Large intestine (tissue), 3 donors: ENCODE measurements at regions not wholly inside any gene's neighbourhood (a gene's known extent, or its start where the extent isn't known, plus 50 kb on each side); places are given as distances from the start of the nearest gene placed in this dataset.

ENCODE experiments used
- DNase-seq, 2 donors: peaks; one replicate each; pipeline versions ENCODE4 v3.0.0 to v3.0.0-alpha.2; 2013
- H3K27ac ChIP-seq: one replicate; pipeline ENCODE4 v1.5.1; 2013; ENCODE audit warnings: low read length
- H3K27me3 ChIP-seq: 2 replicates; pipeline ENCODE4 v1.6.1; 2013; ENCODE audit warnings: low read length; ENCODE audit not compliant: control insufficient read depth, insufficient read depth
- H3K36me3 ChIP-seq: 2 replicates; pipeline ENCODE4 v1.6.1; 2013; ENCODE audit warnings: low read length; ENCODE audit not compliant: control insufficient read depth, insufficient read depth
- H3K4me1 ChIP-seq: one replicate; pipeline ENCODE4 v1.6.1; 2013; ENCODE audit warnings: low read length; ENCODE audit not compliant: control insufficient read depth, insufficient read depth
- H3K4me3 ChIP-seq: one replicate; pipeline ENCODE4 v1.5.1; 2013; ENCODE audit warnings: low read length
- H3K9me3 ChIP-seq: one replicate; pipeline ENCODE4 v1.6.1; 2013; ENCODE audit warnings: mild to moderate bottlenecking, low read depth, low read length, moderate library complexity; ENCODE audit not compliant: control insufficient read depth
- WGBS: methylation state at CpG from one replicate; pipeline ENCODE4 v1.1.5; 2013; ENCODE audit warnings: low lambda C conversion rate; ENCODE audit not compliant: insufficient coverage; 5-methylcytosine and 5-hydroxymethylcytosine counted together

- Histone ChIP-seq H3K27ac (no peak overlapping the region), H3K27me3 (no peaks in the 10 kb centered on the region), H3K4me3 (no peak overlapping the region), H3K4me1 (no peaks in the 10 kb centered on the region), H3K36me3 (peaks cover 4% of the 10 kb centered on the region), H3K9me3 (no peaks in the 10 kb centered on the region)
- DNase-seq: no peak
- WGBS: no CpG with 5 or more reads among the region's 13 CpGs
These were observed 61.0 kb upstream of the LYVE1 start for GRCh38 chr11:10629411-10630002.

GRCh38 chr11:10628508-10629236 lies 60.2 kb upstream of the LYVE1 start:
- Histone ChIP-seq H3K27ac (no peak overlapping the region), H3K9me3 (no peaks in the 10 kb centered on the region), H3K36me3 (peaks cover 4% of the 10 kb centered on the region), H3K27me3 (no peaks in the 10 kb centered on the region), H3K4me3 (no peak overlapping the region), H3K4me1 (no peaks in the 10 kb centered on the region)
- WGBS: no CpG with 5 or more reads among the region's 10 CpGs
- no peak for DNase-seq

DNA sequence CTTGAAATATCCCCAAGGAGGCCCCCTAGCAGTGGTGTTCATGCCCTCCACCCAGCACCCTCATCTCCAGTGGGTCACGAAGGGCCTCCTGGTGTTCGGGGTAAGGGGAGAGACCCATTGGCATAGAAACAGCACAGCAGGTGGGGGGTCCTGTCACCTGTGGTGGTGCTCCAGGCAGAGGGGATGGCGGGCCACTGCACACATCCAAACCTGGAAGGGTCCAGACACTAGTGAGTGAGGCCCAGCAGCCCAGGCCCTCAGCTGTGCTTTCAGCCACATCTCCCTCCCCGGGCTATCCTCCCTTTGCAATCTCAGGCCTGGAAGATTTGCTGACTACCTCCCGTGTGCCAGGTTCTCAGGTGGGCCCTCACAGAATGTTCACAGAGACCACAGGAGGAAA lies 59.4 kb upstream of the LYVE1 start:
- Histone ChIP-seq H3K4me3 (no peak overlapping the region), H3K36me3 (peaks cover 4% of the 10 kb centered on the region), H3K27ac (no peak overlapping the region), H3K9me3 (no peaks in the 10 kb centered on the region), H3K27me3 (no peaks in the 10 kb centered on the region), H3K4me1 (no peaks in the 10 kb centered on the region)
- no CpG with 5 or more reads among the region's 5 CpGs for WGBS
- no peak for DNase-seq

- Histone ChIP-seq H3K9me3 (no peaks in the 10 kb centered on the region), H3K36me3 (peaks cover 4% of the 10 kb centered on the region), H3K27ac (no peak overlapping the region), H3K4me3 (no peak overlapping the region), H3K4me1 (no peaks in the 10 kb centered on the region), H3K27me3 (no peaks in the 10 kb centered on the region)
- DNase-seq: no peak
- no CpG with 5 or more reads among the region's 7 CpGs for WGBS
These were observed 58.8 kb upstream of the LYVE1 start for GRCh38 chr11:10627291-10627690.

- WGBS: no CpG with 5 or more reads among the region's 13 CpGs
- H3K4me1 ChIP-seq: no peaks in the 10 kb centered on the region
- H3K27me3 ChIP-seq: no peaks in the 10 kb centered on the region
- peaks cover 2% of the 10 kb centered on the region for H3K36me3 ChIP-seq
- H3K4me3 ChIP-seq: no peak overlapping the region
- no peak overlapping the region for H3K27ac ChIP-seq
- H3K9me3 ChIP-seq: no peaks in the 10 kb centered on the region
- DNase-seq: no peak
These were observed 57.5 kb upstream of the LYVE1 start for GRCh38 chr11:10625982-10626311.

DNA sequence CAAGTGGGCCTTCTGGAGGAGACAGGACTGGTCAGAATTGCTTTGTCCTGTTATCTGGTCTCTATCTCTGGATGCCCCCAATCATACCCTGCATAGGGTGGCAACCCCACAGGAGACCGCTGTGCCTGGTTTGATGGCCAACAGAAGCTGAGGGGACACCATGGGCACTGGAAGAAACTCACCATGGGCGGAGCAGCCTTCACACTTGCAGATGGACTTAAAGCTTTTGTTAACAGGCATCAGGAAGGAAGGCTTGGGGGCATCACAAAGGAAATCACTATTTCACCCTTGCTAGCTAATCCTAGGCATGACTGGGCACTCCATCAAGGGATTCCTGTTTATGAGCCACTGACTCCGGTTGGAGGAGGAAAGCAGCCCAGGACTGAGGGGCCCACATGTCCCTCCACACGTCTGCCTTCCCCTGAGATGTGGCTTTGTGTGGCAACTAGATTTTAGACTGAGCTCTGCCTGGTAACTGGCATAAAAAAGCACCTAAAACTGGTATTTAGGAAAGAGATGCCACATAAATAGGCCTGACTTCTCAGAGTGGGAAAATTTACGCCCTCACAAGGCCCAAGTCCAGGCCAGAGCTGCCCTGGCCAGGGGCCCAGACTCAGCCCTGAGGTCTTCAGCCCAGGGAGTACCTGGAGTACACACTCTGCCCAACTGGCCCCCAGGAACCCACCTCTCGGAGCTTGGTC lies 57.0 kb upstream of the LYVE1 start:
- Histone ChIP-seq H3K36me3 (no peaks in the 10 kb centered on the region), H3K4me3 (no peak overlapping the region), H3K27me3 (no peaks in the 10 kb centered on the region), H3K4me1 (no peaks in the 10 kb centered on the region), H3K9me3 (no peaks in the 10 kb centered on the region), H3K27ac (no peak overlapping the region)
- no peak for DNase-seq
- WGBS: no CpG with 5 or more reads among the region's 6 CpGs

- no peaks in the 10 kb centered on the region for H3K9me3 ChIP-seq
- H3K27me3 ChIP-seq: no peaks in the 10 kb centered on the region
- no peak overlapping the region for H3K4me3 ChIP-seq
- no peaks in the 10 kb centered on the region for H3K36me3 ChIP-seq
- H3K27ac ChIP-seq: no peak overlapping the region
- WGBS: no CpG with 5 or more reads among the region's 11 CpGs
- H3K4me1 ChIP-seq: no peaks in the 10 kb centered on the region
- no peak for DNase-seq
These were observed 55.6 kb upstream of the LYVE1 start for GRCh38 chr11:10623797-10624761.

DNA sequence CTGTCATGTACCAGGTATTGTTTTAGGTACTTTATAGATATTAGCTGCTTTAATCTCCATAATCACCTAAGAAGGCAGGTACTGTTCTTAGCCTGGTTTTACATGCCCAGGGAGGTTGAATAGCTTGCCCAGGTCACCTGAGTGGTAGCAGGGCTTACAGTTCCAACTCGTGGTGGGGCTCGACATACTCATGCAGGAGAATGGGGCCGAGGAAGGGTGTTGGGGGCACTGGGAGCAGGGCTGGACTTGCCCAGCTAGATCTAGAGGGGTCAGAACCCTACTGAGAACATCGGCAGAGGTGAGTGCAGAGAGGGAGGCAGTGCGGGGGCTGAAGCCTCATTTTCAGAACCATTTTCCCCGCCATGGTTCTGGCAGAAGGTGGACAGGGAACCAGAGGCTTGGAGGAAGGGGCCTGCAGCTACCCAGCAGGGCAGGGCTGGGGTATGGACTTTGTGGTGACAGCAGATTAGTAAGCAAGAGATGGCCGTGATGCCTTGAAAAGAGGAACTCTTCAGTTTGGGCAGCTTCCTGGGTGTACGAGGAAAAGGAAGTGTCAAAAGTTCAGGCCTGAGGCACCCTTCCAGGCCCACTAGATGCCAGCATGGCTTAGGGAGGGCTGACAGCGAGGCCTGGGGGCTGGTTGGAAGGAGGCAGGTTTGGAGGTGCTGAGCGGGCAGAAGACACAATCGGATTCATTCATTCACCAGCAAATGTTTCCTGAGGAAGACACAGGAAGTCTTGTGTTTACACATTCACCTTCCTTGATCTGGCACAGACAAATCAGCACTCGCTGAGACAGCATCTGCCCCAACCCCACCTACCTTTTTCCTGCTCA lies 54.7 kb upstream of the LYVE1 start:
- H3K4me3 ChIP-seq: no peak overlapping the region
- H3K4me1 ChIP-seq: no peaks in the 10 kb centered on the region
- no peak overlapping the region for H3K27ac ChIP-seq
- no peak for DNase-seq
- no peaks in the 10 kb centered on the region for H3K27me3 ChIP-seq
- no peaks in the 10 kb centered on the region for H3K36me3 ChIP-seq
- no CpG with 5 or more reads among the region's 12 CpGs for WGBS
- H3K9me3 ChIP-seq: no peaks in the 10 kb centered on the region

GRCh38 chr11:10622108-10622507 lies 53.6 kb upstream of the LYVE1 start:
- DNase-seq: no peak
- no peaks in the 10 kb centered on the region for H3K36me3 ChIP-seq
- H3K9me3 ChIP-seq: no peaks in the 10 kb centered on the region
- WGBS: no CpG with 5 or more reads among the region's 2 CpGs
- H3K27me3 ChIP-seq: no peaks in the 10 kb centered on the region
- H3K27ac ChIP-seq: no peak overlapping the region
- H3K4me1 ChIP-seq: no peaks in the 10 kb centered on the region
- no peak overlapping the region for H3K4me3 ChIP-seq
